Suprapubic skin (tissue), 4 donors: ENCODE measurements at regions not wholly inside any gene's neighbourhood (a gene's known extent, or its start where the extent isn't known, plus 50 kb on each side); places are given as distances from the start of the nearest gene placed in this dataset.

Experiments
- DNase-seq, 2 donors: peaks; one replicate each; pipeline ENCODE4 v3.0.0-alpha.2; 2019; ENCODE audit warnings: low spot score in 2 of 2
- H3K27ac ChIP-seq: fragments of 200-600 bp; sonication (generic); one replicate; pipeline ENCODE4 v1.5.1; 2019
- H3K27me3 ChIP-seq: fragments of 200-600 bp; sonication (generic); one replicate; pipeline ENCODE4 v1.5.1; 2019
- H3K36me3 ChIP-seq: fragments of 200-600 bp; sonication (generic); one replicate; pipeline ENCODE4 v1.5.1; 2019
- H3K4me1 ChIP-seq: fragments of 200-600 bp; sonication (generic); one replicate; pipeline ENCODE4 v1.5.1; 2019
- H3K4me3 ChIP-seq: fragments of 200-600 bp; sonication (generic); one replicate; pipeline ENCODE4 v1.5.1; 2019; ENCODE audit warnings: mild to moderate bottlenecking
- H3K9me3 ChIP-seq: fragments of 200-600 bp; sonication (generic); one replicate; pipeline ENCODE4 v1.5.1; 2019
- EP300 ChIP-seq: sonication (generic); formaldehyde crosslinking; IDR thresholded peaks from one replicate; pipeline ENCODE4 v1.6.1; 2017; ENCODE audit warnings: antibody characterized with exemption
- POLR2A ChIP-seq, 2 donors: fragments of 450-650 bp; IDR thresholded peaks; one replicate each; pipeline ENCODE4 v1.6.1; 2017; ENCODE audit warnings: antibody characterized with exemption in 2 of 2, mild to moderate bottlenecking in 2 of 2, moderate library complexity in 2 of 2
- POLR2AphosphoS5 ChIP-seq, 3 donors: sonication (generic); formaldehyde crosslinking; IDR thresholded peaks; one replicate each; pipeline ENCODE4 v1.6.1; 2017; ENCODE audit warnings: antibody characterized with exemption in 3 of 3
- WGBS: methylation state at CpG from one replicate; pipeline ENCODE4 v1.1.5; 2018; 5-methylcytosine and 5-hydroxymethylcytosine counted together
- TF ChIP-seq, protein P1 (sequence below), 2 donors: fragments of 200-600 bp in 1 of 2; fragments of 450-650 bp in 1 of 2; sonication (generic) in 1 of 2; IDR thresholded peaks; one replicate each; pipeline ENCODE4 v1.5.1; 2016 to 2019; ENCODE audit warnings: antibody characterized with exemption in 2 of 2, mild to moderate bottlenecking in 1 of 2, moderate library complexity in 1 of 2

DNA sequence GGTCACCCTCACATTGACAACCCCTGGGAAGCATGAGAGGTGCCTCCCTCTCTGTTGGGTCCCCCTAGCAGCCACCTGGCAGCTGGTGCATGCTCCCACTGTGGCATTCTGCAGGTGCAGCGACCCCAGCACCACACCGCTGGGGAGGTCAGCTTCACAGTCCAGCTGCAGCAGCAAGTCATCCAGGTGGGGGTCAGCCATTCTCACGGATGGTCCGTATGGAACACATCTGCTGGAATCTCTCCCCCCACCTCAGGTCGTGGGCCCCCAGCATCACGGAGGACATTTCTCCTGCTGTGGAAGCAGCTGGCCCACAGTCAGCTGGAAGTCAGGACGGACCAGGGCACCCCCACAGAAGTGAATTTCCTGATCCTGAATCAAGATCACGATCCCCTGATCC, 201.3 kb downstream of the COG6 start:
- 68% methylated on average over 3 of the region's 8 CpGs for WGBS

DNA sequence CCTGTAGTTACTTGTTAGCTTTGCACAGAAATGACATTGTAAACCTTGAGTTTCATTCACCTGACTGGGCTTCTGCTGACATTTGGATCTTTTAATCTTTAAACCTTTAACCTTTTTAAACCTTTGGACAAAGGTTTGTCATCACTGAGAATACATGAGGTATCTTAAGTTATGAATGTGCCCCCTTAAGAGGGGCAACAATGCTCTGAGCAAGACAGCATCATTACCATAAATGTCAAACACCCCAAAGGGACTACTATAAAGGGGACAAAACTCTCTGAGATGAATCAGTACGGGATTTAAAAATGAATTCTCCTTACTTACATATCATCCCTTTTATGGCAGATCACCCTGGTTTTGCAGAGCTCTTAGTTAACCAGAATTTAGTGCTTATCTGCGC, 203.3 kb downstream of the COG6 start:
- 80% methylated on average over 2 of the region's 2 CpGs for WGBS

More for the DNA sequence above, 201.3 kb downstream of the COG6 start:
- Histone ChIP-seq H3K27ac (no peak overlapping the region), H3K4me1 (no peaks in the 10 kb centered on the region), H3K36me3 (no peaks in the 10 kb centered on the region), H3K4me3 (no peak overlapping the region), H3K9me3 (peaks cover 4% of the 10 kb centered on the region), H3K27me3 (peaks cover 3% of the 10 kb centered on the region)
- TF ChIP-seq, protein P1, sequence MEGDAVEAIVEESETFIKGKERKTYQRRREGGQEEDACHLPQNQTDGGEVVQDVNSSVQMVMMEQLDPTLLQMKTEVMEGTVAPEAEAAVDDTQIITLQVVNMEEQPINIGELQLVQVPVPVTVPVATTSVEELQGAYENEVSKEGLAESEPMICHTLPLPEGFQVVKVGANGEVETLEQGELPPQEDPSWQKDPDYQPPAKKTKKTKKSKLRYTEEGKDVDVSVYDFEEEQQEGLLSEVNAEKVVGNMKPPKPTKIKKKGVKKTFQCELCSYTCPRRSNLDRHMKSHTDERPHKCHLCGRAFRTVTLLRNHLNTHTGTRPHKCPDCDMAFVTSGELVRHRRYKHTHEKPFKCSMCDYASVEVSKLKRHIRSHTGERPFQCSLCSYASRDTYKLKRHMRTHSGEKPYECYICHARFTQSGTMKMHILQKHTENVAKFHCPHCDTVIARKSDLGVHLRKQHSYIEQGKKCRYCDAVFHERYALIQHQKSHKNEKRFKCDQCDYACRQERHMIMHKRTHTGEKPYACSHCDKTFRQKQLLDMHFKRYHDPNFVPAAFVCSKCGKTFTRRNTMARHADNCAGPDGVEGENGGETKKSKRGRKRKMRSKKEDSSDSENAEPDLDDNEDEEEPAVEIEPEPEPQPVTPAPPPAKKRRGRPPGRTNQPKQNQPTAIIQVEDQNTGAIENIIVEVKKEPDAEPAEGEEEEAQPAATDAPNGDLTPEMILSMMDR (IDR thresholded peaks at IDR 0.05): no peak
- TF ChIP-seq EP300 (no peak), POLR2A (IDR thresholded peaks at IDR 0.05) (no peak), POLR2AphosphoS5 (IDR thresholded peaks at IDR 0.05) (no peak)
- DNase-seq: no peak

DNA sequence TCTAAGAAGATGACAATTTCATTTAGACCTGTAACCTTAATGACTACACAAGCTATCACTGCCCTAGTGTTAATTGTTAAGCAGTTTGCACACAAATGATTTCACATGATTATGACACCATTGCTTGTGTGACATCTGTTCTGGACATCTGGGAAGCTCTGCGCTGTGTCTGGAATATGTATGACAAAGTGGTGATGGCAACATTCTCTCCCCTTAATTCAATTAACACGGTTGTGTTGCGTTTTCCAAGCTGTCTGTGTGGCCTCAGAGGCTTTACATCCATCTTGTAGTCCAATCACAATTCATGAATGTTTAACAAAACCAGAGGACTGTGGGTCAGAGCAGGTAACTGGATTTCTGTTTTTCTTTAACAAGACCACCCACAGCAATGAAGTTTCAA, 204.4 kb downstream of the COG6 start:
- Histone ChIP-seq H3K27me3 (peaks cover 7% of the 10 kb centered on the region), H3K27ac (no peak overlapping the region), H3K4me3 (no peak overlapping the region), H3K36me3 (no peaks in the 10 kb centered on the region), H3K4me1 (no peaks in the 10 kb centered on the region), H3K9me3 (no peaks in the 10 kb centered on the region)
- TF ChIP-seq POLR2A (IDR thresholded peaks at IDR 0.05): no peak
- no peak for TF ChIP-seq POLR2AphosphoS5 (IDR thresholded peaks at IDR 0.05)
- no peak for TF ChIP-seq EP300
- TF ChIP-seq, protein P1 (IDR thresholded peaks at IDR 0.05): no peak
- 71% methylated on average over 3 of the region's 3 CpGs for WGBS
- no peak for DNase-seq

More for the DNA sequence above, 203.3 kb downstream of the COG6 start:
- H3K27me3 ChIP-seq: peaks cover 7% of the 10 kb centered on the region
- H3K27ac ChIP-seq: no peak overlapping the region
- TF ChIP-seq POLR2AphosphoS5 (IDR thresholded peaks at IDR 0.05) (no peak), POLR2A (IDR thresholded peaks at IDR 0.05) (no peak), EP300 (no peak)
- TF ChIP-seq, protein P1 (IDR thresholded peaks at IDR 0.05): no peak
- H3K9me3 ChIP-seq: no peaks in the 10 kb centered on the region
- no peak overlapping the region for H3K4me3 ChIP-seq
- no peaks in the 10 kb centered on the region for H3K36me3 ChIP-seq
- H3K4me1 ChIP-seq: no peaks in the 10 kb centered on the region
- no peak for DNase-seq

DNA sequence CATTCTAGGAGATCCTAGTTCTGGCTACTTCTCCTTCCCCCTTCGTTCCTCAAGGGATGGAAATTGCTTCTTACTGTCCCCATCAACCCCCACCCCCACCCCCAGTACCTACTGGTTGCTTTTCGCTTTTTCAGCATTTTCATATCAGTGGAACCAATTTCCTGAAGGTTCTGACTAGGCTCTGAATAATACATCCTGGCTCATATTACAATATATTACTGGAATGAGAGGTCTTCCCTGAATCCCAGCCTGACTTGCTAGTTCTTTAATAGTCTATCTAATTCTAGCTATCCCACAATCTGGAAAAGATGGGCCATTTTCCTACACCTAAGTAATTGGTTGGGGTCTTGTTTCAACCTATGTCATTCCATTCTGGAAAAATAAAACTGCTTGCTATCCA, 207.4 kb downstream of the COG6 start:
- 84% methylated on average over 2 of the region's 2 CpGs for WGBS
- TF ChIP-seq, protein P1 (IDR thresholded peaks at IDR 0.05): no peak
- TF ChIP-seq EP300 (no peak), POLR2AphosphoS5 (IDR thresholded peaks at IDR 0.05) (no peak), POLR2A (IDR thresholded peaks at IDR 0.05) (no peak)
- no peak overlapping the region for H3K4me3 ChIP-seq
- H3K36me3 ChIP-seq: no peaks in the 10 kb centered on the region
- no peak for DNase-seq
- peaks cover 5% of the 10 kb centered on the region for H3K27me3 ChIP-seq
- H3K9me3 ChIP-seq: no peaks in the 10 kb centered on the region
- H3K27ac ChIP-seq: no peak overlapping the region
- no peaks in the 10 kb centered on the region for H3K4me1 ChIP-seq

DNA sequence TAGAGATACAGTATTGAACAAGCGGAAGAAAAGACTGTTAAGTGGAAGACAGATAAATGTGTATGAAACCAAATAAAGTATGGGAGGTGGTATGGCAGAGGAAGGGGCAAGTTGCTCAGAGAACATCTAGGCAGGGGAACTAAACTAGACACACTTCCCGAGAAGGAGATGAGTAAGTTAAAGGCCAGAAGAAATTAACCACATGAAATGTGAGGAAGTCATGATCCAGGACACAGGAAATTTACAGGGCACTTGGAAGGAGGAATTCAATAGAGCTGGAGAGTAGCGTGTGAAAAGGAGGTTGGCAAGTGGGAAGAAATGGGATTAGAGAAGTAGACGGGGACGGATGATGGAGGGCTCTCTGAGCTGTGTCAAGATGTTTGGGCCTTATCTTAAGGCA, 208.8 kb downstream of the COG6 start:
- Histone ChIP-seq H3K4me3 (no peak overlapping the region), H3K9me3 (no peaks in the 10 kb centered on the region), H3K27ac (no peak overlapping the region), H3K27me3 (peaks cover 5% of the 10 kb centered on the region), H3K4me1 (no peaks in the 10 kb centered on the region), H3K36me3 (no peaks in the 10 kb centered on the region)
- TF ChIP-seq, protein P1 (IDR thresholded peaks at IDR 0.05): no peak
- TF ChIP-seq POLR2AphosphoS5 (IDR thresholded peaks at IDR 0.05): no peak
- TF ChIP-seq EP300: no peak
- TF ChIP-seq POLR2A (IDR thresholded peaks at IDR 0.05): no peak
- 93% methylated on average over 5 of the region's 5 CpGs for WGBS
- DNase-seq: no peak
